GM23248 (cell line): ENCODE measurements at regions not wholly inside any gene's neighbourhood (a gene's known extent, or its start where the extent isn't known, plus 50 kb on each side); places are given as distances from the start of the nearest gene placed in this dataset.

Source experiments
- EZH2 ChIP-seq: fragments of 200-600 bp; sonication (generic); IDR thresholded peaks from 2 replicates; pipeline ENCODE4 v1.6.1; 2018; ENCODE audit warnings: antibody characterized with exemption, mild to moderate bottlenecking; ENCODE audit not compliant: insufficient read depth, poor library complexity, severe bottlenecking
- EZH2phosphoT487 ChIP-seq: fragments of 200-600 bp; sonication (generic); IDR thresholded peaks from 2 replicates; pipeline ENCODE4 v1.6.1; 2018; ENCODE audit warnings: antibody characterized with exemption, moderate library complexity, mild to moderate bottlenecking, low read depth; ENCODE audit not compliant: insufficient read depth

DNA sequence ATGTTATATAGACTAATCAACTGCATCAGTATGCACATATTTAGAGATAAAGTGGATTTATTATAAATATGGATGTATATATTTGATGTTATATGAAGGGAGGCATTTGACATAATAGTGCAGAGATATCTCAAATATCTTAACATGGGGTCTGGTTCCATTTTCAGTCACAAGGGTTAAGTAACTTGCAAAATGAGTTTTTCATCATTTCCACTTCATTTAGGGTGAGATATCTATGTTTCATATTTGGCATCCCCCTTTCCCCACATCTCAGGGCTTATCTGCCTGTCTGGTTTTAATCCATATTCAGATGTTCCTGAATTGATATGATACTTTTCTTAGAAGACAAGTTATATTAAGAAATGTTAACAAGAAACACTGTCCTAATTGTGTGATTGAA is 2141.2 kb downstream of the PCDH9 start:
- TF ChIP-seq EZH2phosphoT487 (no peak), EZH2 (no peak)
